SK-N-MC (cell line): ENCODE measurements at regions not wholly inside any gene's neighbourhood (a gene's known extent, or its start where the extent isn't known, plus 50 kb on each side); places are given as distances from the start of the nearest gene placed in this dataset.

Source experiments
- EZH2 ChIP-seq: fragments of 200-600 bp; sonication (generic); IDR thresholded peaks from one replicate; pipeline ENCODE4 v1.6.1; 2017; ENCODE audit warnings: antibody characterized with exemption
- POLR2AphosphoS5 ChIP-seq: IDR thresholded peaks from 2 replicates; pipeline ENCODE4 v1.6.1; 2012; ENCODE audit warnings: mild to moderate bottlenecking, low read depth, low read length, borderline replicate concordance

GRCh38 chr1:117754061-117754969 is 148.5 kb downstream of the TENT5C start:
- TF ChIP-seq POLR2AphosphoS5 (no peak), EZH2 (no peak)
